HG02798 (cell line): ENCODE measurements at regions not wholly inside any gene's neighbourhood (a gene's known extent, or its start where the extent isn't known, plus 50 kb on each side); places are given as distances from the start of the nearest gene placed in this dataset.
"Not testable (repeated sequence)": the region's sequence is repeated elsewhere in the genome, so short reads cannot be mapped to it uniquely, and the experiment has no call there.

Experiments
- ATAC-seq: cut with Tn5 transposase; IDR thresholded peaks from one replicate; pipeline ENCODE4 v1.9.1; 2021; ENCODE audit warnings: mild to moderate bottlenecking; ENCODE audit not compliant: unreplicated experiment, poor library complexity

- ATAC-seq: no peak
These were observed 281.1 kb downstream of the SLC7A11 start for GRCh38 chr4:137961051-137961438.

GRCh38 chr4:137960371-137961050 lies 281.6 kb downstream of the SLC7A11 start:
- ATAC-seq: no peak

- ATAC-seq: no peak
These were observed 284.3 kb downstream of the SLC7A11 start for GRCh38 chr4:137957806-137958205.

- no peak for ATAC-seq
These were observed 285.9 kb downstream of the SLC7A11 start for GRCh38 chr4:137956256-137956655.

- no peak for ATAC-seq
These were observed 286.6 kb downstream of the SLC7A11 start for GRCh38 chr4:137955595-137955994.

GRCh38 chr4:137952116-137952515 lies 290.0 kb downstream of the SLC7A11 start:
- ATAC-seq: no peak

GRCh38 chr4:137950286-137950685 lies 291.9 kb downstream of the SLC7A11 start:
- no peak for ATAC-seq

GRCh38 chr4:137949746-137950145 lies 292.4 kb downstream of the SLC7A11 start:
- ATAC-seq: no peak

GRCh38 chr4:137946453-137947174 lies 295.5 kb downstream of the SLC7A11 start:
- ATAC-seq: no peak

GRCh38 chr4:137942815-137943214 lies 299.3 kb downstream of the SLC7A11 start:
- not testable (repeated sequence) for ATAC-seq

- not testable (repeated sequence) for ATAC-seq
These were observed 300.1 kb downstream of the SLC7A11 start for GRCh38 chr4:137942015-137942515.

GRCh38 chr4:137934911-137935310 lies 307.2 kb downstream of the SLC7A11 start:
- ATAC-seq: no peak

GRCh38 chr4:137934046-137934445 lies 308.1 kb downstream of the SLC7A11 start:
- ATAC-seq: no peak

GRCh38 chr4:137927972-137928371 lies 314.2 kb downstream of the SLC7A11 start:
- ATAC-seq: no peak

GRCh38 chr4:137923494-137923893 lies 318.7 kb downstream of the SLC7A11 start:
- peak; percentile 57 for ATAC-seq

- ATAC-seq: no peak
These were observed 319.4 kb downstream of the SLC7A11 start for GRCh38 chr4:137922721-137923120.

- ATAC-seq: no peak
These were observed 332.4 kb downstream of the SLC7A11 start for GRCh38 chr4:137909529-137910309.

GRCh38 chr4:137905930-137906329 lies 336.2 kb downstream of the SLC7A11 start:
- no peak for ATAC-seq

GRCh38 chr4:137901114-137901513 lies 341.0 kb downstream of the SLC7A11 start:
- no peak for ATAC-seq

GRCh38 chr4:137896221-137896737 lies 345.9 kb downstream of the SLC7A11 start:
- no peak for ATAC-seq

GRCh38 chr4:137895515-137895914 lies 346.6 kb downstream of the SLC7A11 start:
- not testable (repeated sequence) for ATAC-seq
